GM19023 (cell line): ENCODE measurements at regions not wholly inside any gene's neighbourhood (a gene's known extent, or its start where the extent isn't known, plus 50 kb on each side); places are given as distances from the start of the nearest gene placed in this dataset.

Source experiments
- ATAC-seq: cut with Tn5 transposase; IDR thresholded peaks from one replicate; pipeline ENCODE4 v1.9.1; 2021; ENCODE audit warnings: mild to moderate bottlenecking, moderate library complexity; ENCODE audit not compliant: unreplicated experiment

- no peak for ATAC-seq
Observed at GRCh38 chr1:37308031-37308960, 166.1 kb upstream of the ZC3H12A start.

GRCh38 chr1:37309574-37309973, 164.8 kb upstream of the ZC3H12A start:
- ATAC-seq: no peak

GRCh38 chr1:37310064-37310463, 164.3 kb upstream of the ZC3H12A start:
- ATAC-seq: no peak

GRCh38 chr1:37315371-37315846, 159.0 kb upstream of the ZC3H12A start:
- ATAC-seq: no peak

- no peak for ATAC-seq
Observed at GRCh38 chr1:37317870-37318467, 156.4 kb upstream of the ZC3H12A start.

- no peak for ATAC-seq
Observed at GRCh38 chr1:37318490-37318889, 155.9 kb upstream of the ZC3H12A start.

GRCh38 chr1:37319284-37319683, 155.1 kb upstream of the ZC3H12A start:
- no peak for ATAC-seq

GRCh38 chr1:37323486-37324377, 150.6 kb upstream of the ZC3H12A start:
- ATAC-seq: no peak

- ATAC-seq: no peak
Observed at GRCh38 chr1:37325010-37325409, 149.4 kb upstream of the ZC3H12A start.

- no peak for ATAC-seq
Observed at GRCh38 chr1:37325509-37326437, 148.6 kb upstream of the ZC3H12A start.

- ATAC-seq: no peak
Observed at GRCh38 chr1:37332126-37332525, 142.3 kb upstream of the ZC3H12A start.

GRCh38 chr1:37338658-37339057, 135.7 kb upstream of the ZC3H12A start:
- no peak for ATAC-seq

- no peak for ATAC-seq
Observed at GRCh38 chr1:37342736-37343135, 131.6 kb upstream of the ZC3H12A start.

- ATAC-seq: no peak
Observed at GRCh38 chr1:37347104-37347649, 127.2 kb upstream of the ZC3H12A start.

- ATAC-seq: no peak
Observed at GRCh38 chr1:37353871-37354270, 120.5 kb upstream of the ZC3H12A start.

GRCh38 chr1:37354876-37355650, 119.3 kb upstream of the ZC3H12A start:
- ATAC-seq: no peak

- no peak for ATAC-seq
Observed at GRCh38 chr1:37358992-37359391, 115.4 kb upstream of the ZC3H12A start.

- ATAC-seq: no peak
Observed at GRCh38 chr1:37360011-37360410, 114.4 kb upstream of the ZC3H12A start.
